Lung (tissue), 11 donors: ENCODE measurements at regions not wholly inside any gene's neighbourhood (a gene's known extent, or its start where the extent isn't known, plus 50 kb on each side); places are given as distances from the start of the nearest gene placed in this dataset.

Experiments
- ATAC-seq: fragments of 200-7000 bp; cut with Tn5 transposase; one replicate; pipeline ENCODE4 v1.9.1; 2020; ENCODE audit warnings: moderate number of reproducible peaks; ENCODE audit not compliant: insufficient read depth, low FRiP score
- DNase-seq, 3 donors: peaks; one replicate each; pipeline ENCODE4 v3.0.0-alpha.2; 2013 to 2017
- H3K27ac ChIP-seq, 2 donors: one replicate each; pipeline ENCODE4 v1.5.1; 2013; ENCODE audit warnings: mild to moderate bottlenecking in 2 of 2, moderate library complexity in 2 of 2, control low read depth in 1 of 2, inconsistent platforms in 1 of 2, low read depth in 1 of 2, low read length in 1 of 2
- H3K27me3 ChIP-seq, 3 donors: one replicate each; pipeline ENCODE4 v1.5.1; 2013; ENCODE audit warnings: low read length in 2 of 3; ENCODE audit not compliant: control insufficient read depth in 3 of 3, insufficient read depth in 3 of 3
- H3K36me3 ChIP-seq, 4 donors: one replicate each; pipeline ENCODE4 v1.5.1; 2013; ENCODE audit warnings: low read length in 4 of 4, mild to moderate bottlenecking in 1 of 4, moderate library complexity in 1 of 4; ENCODE audit not compliant: control insufficient read depth in 4 of 4, insufficient read depth in 4 of 4
- H3K4me1 ChIP-seq, 5 donors: one replicate each; pipeline ENCODE4 v1.5.1; 2013; ENCODE audit warnings: low read length in 5 of 5, mild to moderate bottlenecking in 2 of 5, moderate library complexity in 1 of 5; ENCODE audit not compliant: control insufficient read depth in 5 of 5, insufficient read depth in 5 of 5
- H3K4me3 ChIP-seq: one replicate; pipeline ENCODE4 v1.5.1; 2013; ENCODE audit warnings: mild to moderate bottlenecking, control low read depth, moderate library complexity
- H3K9ac ChIP-seq, 2 donors: one replicate each; pipeline ENCODE4 v1.5.1; 2013; ENCODE audit warnings: low read length in 2 of 2, control low read depth in 1 of 2; ENCODE audit not compliant: insufficient read depth in 1 of 2
- H3K9me3 ChIP-seq, 4 donors: one replicate each; pipeline ENCODE4 v1.5.1; 2013; ENCODE audit warnings: low read length in 3 of 4, mild to moderate bottlenecking in 1 of 4, moderate library complexity in 1 of 4; ENCODE audit not compliant: control insufficient read depth in 4 of 4, insufficient read depth in 3 of 4
- WGBS, 2 donors: extraction: QIAGEN DNeasy Blood & Tissue Kit; methylation state at CpG; one replicate each; pipeline ENCODE4 v1.1.7; 2013; 5-methylcytosine and 5-hydroxymethylcytosine counted together
- TF ChIP-seq, protein P1 (sequence below): IDR thresholded peaks from 2 replicates; pipeline ENCODE4 v1.5.1; 2012; ENCODE audit warnings: mild to moderate bottlenecking; ENCODE audit errors: control extremely low read depth, extremely low read depth
- donor health status: control.
- donor health status: control.
- donor health status: Bipolar disorder and iron deficiency.
- donor health status: healthy.
- donor health status: DM: yes; HTN: yes; CAD: no.

DNA sequence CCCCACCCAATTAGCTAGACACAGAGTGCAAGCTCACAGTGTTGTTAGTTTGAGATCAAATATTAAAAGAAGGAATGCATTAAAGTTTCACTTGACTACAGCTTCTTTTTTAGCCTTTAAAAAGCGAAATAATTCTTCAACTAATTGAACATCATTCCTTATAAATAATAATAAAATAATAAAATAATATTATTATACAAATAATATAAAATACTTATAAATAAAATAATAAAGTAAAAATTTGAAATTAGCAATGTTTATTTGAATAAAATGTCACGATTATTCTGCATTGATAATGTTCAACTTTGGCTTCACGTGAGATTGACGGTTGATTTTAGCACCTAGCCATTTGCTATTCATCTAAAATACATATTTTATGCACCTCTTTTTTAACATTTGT lies 819.3 kb downstream of the FRK start:
- no peak overlapping the region for H3K9ac ChIP-seq
- DNase-seq (no peak), ATAC-seq (no peak)
- 77 to 84% methylated on average over 4 of the region's 4 CpGs for WGBS, 2 donors
- H3K9me3 ChIP-seq = peaks cover 0 to 6% (median 0%) of the 10 kb centered on the region in 4 donors
- no peak overlapping the region for H3K4me3 ChIP-seq
- no peaks in the 10 kb centered on the region for H3K27me3 ChIP-seq
- TF ChIP-seq, protein P1, sequence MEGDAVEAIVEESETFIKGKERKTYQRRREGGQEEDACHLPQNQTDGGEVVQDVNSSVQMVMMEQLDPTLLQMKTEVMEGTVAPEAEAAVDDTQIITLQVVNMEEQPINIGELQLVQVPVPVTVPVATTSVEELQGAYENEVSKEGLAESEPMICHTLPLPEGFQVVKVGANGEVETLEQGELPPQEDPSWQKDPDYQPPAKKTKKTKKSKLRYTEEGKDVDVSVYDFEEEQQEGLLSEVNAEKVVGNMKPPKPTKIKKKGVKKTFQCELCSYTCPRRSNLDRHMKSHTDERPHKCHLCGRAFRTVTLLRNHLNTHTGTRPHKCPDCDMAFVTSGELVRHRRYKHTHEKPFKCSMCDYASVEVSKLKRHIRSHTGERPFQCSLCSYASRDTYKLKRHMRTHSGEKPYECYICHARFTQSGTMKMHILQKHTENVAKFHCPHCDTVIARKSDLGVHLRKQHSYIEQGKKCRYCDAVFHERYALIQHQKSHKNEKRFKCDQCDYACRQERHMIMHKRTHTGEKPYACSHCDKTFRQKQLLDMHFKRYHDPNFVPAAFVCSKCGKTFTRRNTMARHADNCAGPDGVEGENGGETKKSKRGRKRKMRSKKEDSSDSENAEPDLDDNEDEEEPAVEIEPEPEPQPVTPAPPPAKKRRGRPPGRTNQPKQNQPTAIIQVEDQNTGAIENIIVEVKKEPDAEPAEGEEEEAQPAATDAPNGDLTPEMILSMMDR = no peak
- H3K36me3 ChIP-seq = no peaks in the 10 kb centered on the region
- H3K27ac ChIP-seq = no peak overlapping the region
- H3K4me1 ChIP-seq = no peaks in the 10 kb centered on the region

DNA sequence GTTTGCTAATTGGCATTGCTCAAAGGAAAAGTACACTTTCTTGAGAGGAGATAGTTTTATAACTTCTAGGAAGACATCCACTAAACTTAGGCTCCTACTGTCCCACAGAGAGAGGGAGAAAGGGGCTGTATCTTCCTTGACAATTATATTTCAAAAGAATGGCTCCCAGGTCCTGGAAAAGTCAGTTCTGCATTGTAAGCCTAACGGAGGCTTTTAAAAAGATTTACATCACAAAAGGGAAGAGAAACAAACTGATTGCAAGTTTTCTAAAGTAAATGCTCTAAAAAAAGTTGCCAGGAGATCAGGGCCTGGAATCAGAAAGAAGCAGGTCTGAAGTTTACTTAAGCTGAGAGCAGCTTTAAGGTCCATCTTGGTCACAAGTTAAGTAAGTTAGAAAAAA lies 839.5 kb downstream of the FRK start:
- Histone ChIP-seq H3K9me3 (peaks cover 0 to 2% (median 0%) of the 10 kb centered on the region in 4 donors), H3K27ac (no peak overlapping the region), H3K4me3 (no peak overlapping the region), H3K36me3 (no peaks in the 10 kb centered on the region), H3K9ac (no peak overlapping the region), H3K4me1 (no peaks in the 10 kb centered on the region), H3K27me3 (no peaks in the 10 kb centered on the region)
- ATAC-seq = no peak
- TF ChIP-seq, protein P1 = no peak
- DNase-seq = no peak
- WGBS, 2 donors = 64 to 71% methylated on average over 1 of the region's 1 CpG

DNA sequence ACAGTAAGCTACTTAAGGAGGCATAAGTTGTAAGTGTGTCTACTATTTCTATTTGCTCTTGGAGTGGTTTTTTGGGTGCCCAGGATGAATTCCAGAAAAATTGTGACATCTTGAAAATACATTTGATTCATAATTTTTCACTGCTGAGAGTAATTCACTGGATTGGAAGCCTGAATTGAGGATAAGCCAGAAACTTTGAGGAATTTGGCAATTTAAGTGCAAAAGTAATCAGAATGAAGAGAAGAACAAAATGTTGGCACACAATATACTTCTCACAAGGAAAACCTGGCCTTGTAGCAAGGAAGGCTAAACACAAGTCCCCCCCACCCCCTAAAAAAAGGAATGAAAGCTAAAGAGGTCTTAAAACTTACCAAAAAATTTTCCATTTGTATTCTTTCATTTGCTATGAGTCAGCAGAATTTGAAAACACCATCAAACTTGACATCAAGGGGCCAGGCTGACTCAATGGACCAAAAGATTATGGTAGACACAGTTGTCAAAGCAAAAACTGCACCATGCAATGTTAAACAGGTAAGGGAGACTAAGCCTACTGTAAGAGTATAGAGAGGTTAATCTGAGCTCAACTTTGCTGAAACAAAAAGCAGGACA lies 840.0 kb downstream of the FRK start:
- Histone ChIP-seq H3K4me3 (no peak overlapping the region), H3K36me3 (no peaks in the 10 kb centered on the region), H3K4me1 (no peaks in the 10 kb centered on the region), H3K27ac (no peak overlapping the region), H3K9ac (no peak overlapping the region), H3K27me3 (no peaks in the 10 kb centered on the region), H3K9me3 (peaks cover 0 to 2% (median 0%) of the 10 kb centered on the region in 4 donors)
- ATAC-seq (no peak), DNase-seq (no peak)
- TF ChIP-seq, protein P1 = no peak

DNA sequence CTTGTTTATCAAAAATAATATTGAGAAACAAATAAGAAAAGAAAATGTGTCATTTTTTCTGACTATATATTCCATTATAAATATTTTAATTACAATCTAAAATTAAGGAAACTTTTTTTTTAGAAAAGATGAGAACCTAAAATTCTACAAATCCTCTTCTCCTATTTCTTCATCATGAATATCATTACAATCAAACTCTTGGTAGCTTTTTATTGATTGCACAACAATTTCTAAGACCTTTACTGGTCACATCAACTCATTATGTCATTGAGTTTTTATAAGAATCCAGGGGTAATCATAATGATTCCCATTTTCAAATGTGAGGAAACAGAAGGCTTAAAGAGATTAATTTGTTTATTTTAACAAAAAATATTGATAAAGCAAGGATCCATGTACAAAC lies 841.0 kb downstream of the FRK start:
- H3K4me1 ChIP-seq = no peaks in the 10 kb centered on the region
- TF ChIP-seq, protein P1 = no peak
- H3K9me3 ChIP-seq = peaks cover 0 to 2% (median 0%) of the 10 kb centered on the region in 4 donors
- no peak for ATAC-seq
- no peak overlapping the region for H3K27ac ChIP-seq
- H3K27me3 ChIP-seq = no peaks in the 10 kb centered on the region
- no peak overlapping the region for H3K9ac ChIP-seq
- H3K36me3 ChIP-seq = no peaks in the 10 kb centered on the region
- DNase-seq = no peak
- H3K4me3 ChIP-seq = no peak overlapping the region
